K562 (cell line): ENCODE measurements at regions not wholly inside any gene's neighbourhood (a gene's known extent, or its start where the extent isn't known, plus 50 kb on each side); places are given as distances from the start of the nearest gene placed in this dataset.

ENCODE experiments used
- ATAC-seq: fragments of 200-7000 bp; cut with Tn5 transposase; 3 replicates; pipeline ENCODE4 v1.9.1; 2020; ENCODE audit warnings: moderate library complexity
- BruUV-seq: library from RNA; stranded (reverse); fragments of 400-500 nt; replicated peaks from 2 replicates; lab custom pipeline; 2021; lab: Mats Ljungman, UMichigan
- CTCF ChIA-PET: fragments of 300-600 bp; formaldehyde crosslinking; extraction: SDS; loops from one replicate; lab custom pipeline; 2021; ENCODE audit warnings: low intra/inter-chr PET ratio; lab: Yijun Ruan, JAX
- POLR2A ChIA-PET: fragments of 300-600, 350-650 bp; sonication (Branson Sonifier 250); formaldehyde crosslinking; extraction: SDS; loops from one replicate; lab custom pipeline; 2021; ENCODE audit warnings: antibody characterized with exemption, inconsistent platforms; lab: Yijun Ruan, JAX
- DNase-seq, 4 experiments: peaks; one replicate each; pipeline versions ENCODE4 v3.0.0 to v3.0.0-alpha.2; 2011 to 2018; ENCODE audit warnings: low spot score in 3 of 4, mixed read lengths in 3 of 4; ENCODE audit errors: extremely low read depth in 1 of 4
- FAIRE-seq: peaks from 2 replicates; lab custom pipeline; 2011; peaks lifted over from hg19 to GRCh38; lab: Jason Lieb, UNC
- H2AFZ ChIP-seq: 2 replicates; pipeline ENCODE4 v1.6.0; 2011; ENCODE audit warnings: low read depth, low read length, control low read depth, inconsistent platforms
- H3K27ac ChIP-seq: fragments of 200-600 bp; 3 replicates; pipeline ENCODE4 v1.8.0; 2011; ENCODE audit warnings: low read depth, mild to moderate bottlenecking, control low read depth, inconsistent platforms, low read length, moderate library complexity, mixed read lengths; ENCODE audit errors: extremely low read depth
- H3K27me3 ChIP-seq, 2 experiments: fragments of 300-600 bp in 1 of 2; 2 replicates in 1 of 2; 3 replicates in 1 of 2; pipeline versions ENCODE4 v1.6.0 to v1.8.0; 2011; ENCODE audit warnings: inconsistent platforms in 2 of 2, low read length in 2 of 2, mild to moderate bottlenecking in 1 of 2, mixed read lengths in 1 of 2, moderate library complexity in 1 of 2; ENCODE audit not compliant: control insufficient read depth in 2 of 2, insufficient read depth in 2 of 2
- H3K36me3 ChIP-seq: fragments of 300-600 bp; 3 replicates; pipeline ENCODE4 v1.8.0; 2011; ENCODE audit warnings: mild to moderate bottlenecking, low read length, inconsistent platforms; ENCODE audit not compliant: control insufficient read depth, insufficient read depth
- H3K4me1 ChIP-seq, 2 experiments: fragments of 200-600 bp in 1 of 2; replicated peaks in 1 of 2; 2 replicates in 1 of 2; 3 replicates in 1 of 2; pipeline versions ENCODE4 v1.5.1 to v1.8.0; 2011; ENCODE audit warnings: inconsistent platforms in 2 of 2, low read length in 2 of 2, mild to moderate bottlenecking in 1 of 2, mixed read lengths in 1 of 2, moderate library complexity in 1 of 2; ENCODE audit not compliant: control insufficient read depth in 2 of 2, insufficient read depth in 2 of 2
- H3K4me2 ChIP-seq: 2 replicates; pipeline ENCODE4 v1.6.1; 2011; ENCODE audit warnings: low read length, control low read depth, inconsistent platforms, mixed read lengths; ENCODE audit not compliant: insufficient read depth
- H3K4me3 ChIP-seq: fragments of 200-600 bp; sonication (generic), shearing (Covaris generic); 2 replicates; pipeline ENCODE4 v1.5.1; 2016; ENCODE audit warnings: control low read depth, inconsistent platforms
- H3K79me2 ChIP-seq: fragments of 200-600 bp; 3 replicates; pipeline ENCODE4 v1.8.0; 2011; ENCODE audit warnings: low read length, inconsistent platforms; ENCODE audit not compliant: control insufficient read depth, insufficient read depth
- H3K9ac ChIP-seq, 2 experiments: 2 replicates each; pipeline versions ENCODE4 v1.6.0 to v1.6.1; 2011; ENCODE audit warnings: low read depth in 2 of 2, low read length in 2 of 2, control low read depth in 1 of 2, inconsistent platforms in 1 of 2, mild to moderate bottlenecking in 1 of 2, mixed read lengths in 1 of 2; ENCODE audit not compliant: insufficient read depth in 1 of 2
- H3K9me1 ChIP-seq: one replicate; pipeline ENCODE4 v1.6.0; 2011; ENCODE audit warnings: inconsistent platforms, mild to moderate bottlenecking, low read length, moderate library complexity; ENCODE audit not compliant: control insufficient read depth, insufficient read depth
- H3K9me3 ChIP-seq: replicated peaks from 2 replicates; pipeline ENCODE4 v1.5.1; 2011; ENCODE audit warnings: low read depth, low read length, inconsistent platforms; ENCODE audit not compliant: control insufficient read depth, insufficient read depth
- H4K20me1 ChIP-seq: replicated peaks from 2 replicates; pipeline ENCODE4 v1.6.1; 2011; ENCODE audit warnings: low read length, inconsistent platforms, mixed read lengths; ENCODE audit not compliant: control insufficient read depth, insufficient read depth
- BCLAF1 ChIP-seq, 2 experiments: fragments of 450-650 bp in 1 of 2; IDR thresholded peaks; 2 replicates each; pipeline ENCODE4 v1.6.1; 2011 to 2017; ENCODE audit warnings: low read depth in 2 of 2, antibody characterized with exemption in 1 of 2, borderline replicate concordance in 1 of 2, low read length in 1 of 2, mild to moderate bottlenecking in 1 of 2, mixed read lengths in 1 of 2; ENCODE audit not compliant: control insufficient read depth in 1 of 2
- ETS1 ChIP-seq: conservative IDR thresholded peaks from 2 replicates; pipeline ENCODE4 v1.6.1; 2011; ENCODE audit warnings: low read depth, mild to moderate bottlenecking, low read length; ENCODE audit not compliant: control insufficient read depth
- HNRNPLL ChIP-seq: fragments of 200-400 bp; formaldehyde crosslinking; IDR thresholded peaks from 2 replicates; pipeline ENCODE4 v1.6.1; 2017; ENCODE audit warnings: low read length, low read depth, mild to moderate bottlenecking; ENCODE audit not compliant: poor library complexity, severe bottlenecking
- RB1 ChIP-seq: fragments of 450-650 bp; IDR thresholded peaks from 2 replicates; pipeline ENCODE4 v1.6.1; 2017; ENCODE audit warnings: low read depth, mild to moderate bottlenecking
- TCF7 ChIP-seq: sonication (generic); IDR thresholded peaks from 2 replicates; pipeline ENCODE4 v1.6.1; 2016; ENCODE audit warnings: antibody characterized with exemption, borderline replicate concordance
- ZNF639 ChIP-seq, 2 experiments: fragments of 200-800 bp in 1 of 2; sonication (Bioruptor generic) in 1 of 2; sonication (generic) in 1 of 2; formaldehyde crosslinking in 1 of 2; IDR thresholded peaks in 1 of 2; conservative IDR thresholded peaks in 1 of 2; 2 replicates each; pipeline versions ENCODE4 v1.5.0 to v1.6.1; 2016 to 2020; ENCODE audit warnings: missing compliant biosample characterization in 1 of 2, missing genetic modification characterization in 1 of 2, missing genetic modification reagents in 1 of 2
- ZNF699 ChIP-seq: fragments of 250-450 bp; sonication (Bioruptor Pico); IDR thresholded peaks from 2 replicates; pipeline ENCODE4 v1.8.0; 2021; ENCODE audit warnings: mild to moderate bottlenecking, moderate library complexity; ENCODE audit not compliant: insufficient replicate concordance
- whole genome bisulfite sequencing: fragments of 100-300 bp; shearing (Covaris generic); methylation state at CpG from one replicate; pipeline ENCODE4 v1.1.6; 2016; ENCODE audit warnings: low coverage, mixed read lengths; ENCODE audit not compliant: insufficient coverage; ENCODE audit errors: missing lambda C conversion rate; 5-methylcytosine and 5-hydroxymethylcytosine counted together
- in situ Hi-C: fragments of 300-500 bp; cut with MboI; formaldehyde crosslinking; loops from 4 replicates; pipeline ENCODE4 v1.15.0; 2018; ENCODE audit warnings: inconsistent platforms, mixed read lengths
- intact Hi-C: fragments of 100-400 bp; cut with micrococcal nuclease; formaldehyde crosslinking; loops from 2 replicates; pipeline ENCODE4 v1.14.2; 2022

- TF ChIP-seq BCLAF1 (IDR thresholded peaks at IDR 0.05; ENCODE audit: borderline replicate concordance in 1 of 2, control insufficient read depth in 1 of 2, low read depth in 2 of 2, low read length in 1 of 2) (no peak), ZNF639 (CRISPR knock-in tag; conservative IDR thresholded peaks at IDR 0.05 in 1 of 2, IDR thresholded peaks at IDR 0.05 in 1 of 2) (no peak)
- TF ChIP-seq, all 486 proteins: peak for 0
These were observed 72.9 kb downstream of the FAM9B start (continued) for GRCh38 chrX:8960957-8961468.

GRCh38 chrX:8955511-8955910 is 78.4 kb downstream of the FAM9B start:
- Histone ChIP-seq H3K79me2 (no peaks in the 10 kb centered on the region), H4K20me1 (no peaks in the 10 kb centered on the region), H3K4me1 (no peaks in the 10 kb centered on the region), H2AFZ (no peak overlapping the region), H3K4me3 (no peak overlapping the region), H3K27ac (no peak overlapping the region), H3K9ac (no peak overlapping the region), H3K4me2 (no peak overlapping the region), H3K36me3 (no peaks in the 10 kb centered on the region), H3K9me1 (no peaks in the 10 kb centered on the region), H3K9me3 (no peaks in the 10 kb centered on the region), H3K27me3 (peaks cover 0 to 5% of the 10 kb centered on the region in 2 experiments; a peak in 1 of 5 replicates)
- ChIA-PET POLR2A (no interaction called here), CTCF (no interaction called here)
- WGBS, result under 1% methylated on average over 7 of the region's 7 CpGs
- intact Hi-C loops, result no loop called here
- in situ Hi-C loops, result no loop called here
- no peak for ATAC-seq
- no TSS peak for BruUV-seq
- no peak for DNase-seq
- no peak for FAIRE-seq
- TF ChIP-seq ETS1 (no peak), ZNF699 (CRISPR knock-in tag) (no peak), HNRNPLL (no peak), TCF7 (no peak), RB1 (no peak)
